Lower leg skin (tissue), 4 donors: ENCODE measurements at regions not wholly inside any gene's neighbourhood (a gene's known extent, or its start where the extent isn't known, plus 50 kb on each side); places are given as distances from the start of the nearest gene placed in this dataset.

Source experiments
- DNase-seq, 2 donors: peaks; one replicate each; pipeline ENCODE4 v3.0.0-alpha.2; 2019; ENCODE audit warnings: low spot score in 2 of 2
- H3K4me3 ChIP-seq: fragments of 200-600 bp; sonication (generic); 2 replicates; pipeline ENCODE4 v1.5.1; 2017; ENCODE audit warnings: mild to moderate bottlenecking, low read depth; ENCODE audit not compliant: poor library complexity, severe bottlenecking
- CTCF ChIP-seq, 3 donors: fragments of 450-650 bp; IDR thresholded peaks; one replicate each; pipeline ENCODE4 v1.5.1; 2016; ENCODE audit warnings: antibody characterized with exemption in 3 of 3, mild to moderate bottlenecking in 3 of 3, moderate library complexity in 2 of 3
- POLR2A ChIP-seq, 2 donors: fragments of 450-650 bp; IDR thresholded peaks; one replicate each; pipeline ENCODE4 v1.6.1; 2016 to 2017; ENCODE audit warnings: antibody characterized with exemption in 2 of 2, mild to moderate bottlenecking in 1 of 2, moderate library complexity in 1 of 2
- WGBS, 2 donors: methylation state at CpG; one replicate each; pipeline ENCODE4 v1.1.5; 2018; 5-methylcytosine and 5-hydroxymethylcytosine counted together
- intact Hi-C: fragments of 100-400 bp; cut with DNase I; formaldehyde crosslinking; loops from one replicate; pipeline ENCODE4 v1.15.0; 2023; ENCODE audit warnings: low total_unique reads

- DNase-seq = no peak
- intact Hi-C loops = no loop called here
- H3K4me3 ChIP-seq = no peak overlapping the region
- TF ChIP-seq POLR2A (IDR thresholded peaks at IDR 0.05) (no peak), CTCF (IDR thresholded peaks at IDR 0.05) (no peak)
- WGBS, 2 donors = 59 to 64% methylated on average over 1 of the region's 1 CpG
Observed at GRCh38 chr13:74678308-74678965, 544.2 kb upstream of the KLF12 start.

GRCh38 chr13:74675972-74676371 lies 541.8 kb upstream of the KLF12 start:
- intact Hi-C loops = no loop called here
- WGBS, 2 donors = 85 to 91% methylated on average over 3 of the region's 3 CpGs
- H3K4me3 ChIP-seq = no peak overlapping the region
- TF ChIP-seq POLR2A (IDR thresholded peaks at IDR 0.05) = no peak
- TF ChIP-seq CTCF (IDR thresholded peaks at IDR 0.05) = no peak
- no peak for DNase-seq

GRCh38 chr13:74675182-74675581 lies 541.0 kb upstream of the KLF12 start:
- DNase-seq = no peak
- TF ChIP-seq CTCF (IDR thresholded peaks at IDR 0.05) = no peak
- TF ChIP-seq POLR2A (IDR thresholded peaks at IDR 0.05) = no peak
- 50 to 56% methylated on average over 5 of the region's 5 CpGs for WGBS, 2 donors
- intact Hi-C loops = no loop called here
- no peak overlapping the region for H3K4me3 ChIP-seq

GRCh38 chr13:74674720-74675119 lies 540.5 kb upstream of the KLF12 start:
- H3K4me3 ChIP-seq = no peak overlapping the region
- DNase-seq = no peak
- intact Hi-C loops = no loop called here
- TF ChIP-seq POLR2A (IDR thresholded peaks at IDR 0.05) = no peak
- no peak for TF ChIP-seq CTCF (IDR thresholded peaks at IDR 0.05)
- WGBS, 2 donors = 57 to 65% methylated on average over 1 of the region's 1 CpG

GRCh38 chr13:74669149-74669548 lies 534.9 kb upstream of the KLF12 start:
- intact Hi-C loops = no loop called here
- no peak for DNase-seq
- TF ChIP-seq POLR2A (IDR thresholded peaks at IDR 0.05) (no peak), CTCF (IDR thresholded peaks at IDR 0.05) (no peak)
- H3K4me3 ChIP-seq = no peak overlapping the region

GRCh38 chr13:74667656-74668203 lies 533.5 kb upstream of the KLF12 start:
- no peak for TF ChIP-seq POLR2A (IDR thresholded peaks at IDR 0.05)
- TF ChIP-seq CTCF (IDR thresholded peaks at IDR 0.05) = no peak
- no peak overlapping the region for H3K4me3 ChIP-seq
- WGBS, 2 donors = 38 to 50% methylated on average over 3 of the region's 3 CpGs
- intact Hi-C loops = no loop called here
- no peak for DNase-seq
